ENCODE measurements at regions not wholly inside any gene's neighbourhood (a gene's known extent, or its start where the extent isn't known, plus 50 kb on each side); places are given as distances from the start of the nearest gene placed in this dataset.

GRCh38 chr15:70428211-70428822, 330.6 kb upstream of the TLE3 start:
- Histone ChIP-seq H3K4me1 (ENCODE audit: control insufficient read depth in 1 of 2, insufficient read depth in 2 of 2, low read length in 2 of 2) (peaks cover 10 to 18% of the 10 kb centered on the region in 2 experiments; a peak in 3 of 4 replicates), H3K9me3 (ENCODE audit: control insufficient read depth in 1 of 2, insufficient read depth in 1 of 2, low read depth in 1 of 2, low read length in 2 of 2) (no peaks in the 10 kb centered on the region; a peak in 1 of 4 replicates), H3K9ac (ENCODE audit: low read length) (no peak overlapping the region), H4K20me1 (ENCODE audit: insufficient read depth) (no peaks in the 10 kb centered on the region), H3K27ac (ENCODE audit: low read depth, low read length) (no peak overlapping the region), H3K27me3 (ENCODE audit: insufficient read depth, low read length) (peaks cover 5% of the 10 kb centered on the region; the same call in 1 of the 2 replicates), H3K4me2 (ENCODE audit: low read length) (no peak overlapping the region), H3K36me3 (ENCODE audit: control insufficient read depth in 1 of 2, insufficient read depth in 2 of 2, low read length in 2 of 2) (no peaks in the 10 kb centered on the region), H2AFZ (ENCODE audit: low read depth, low read length, poor library complexity, severe bottlenecking) (no peak overlapping the region), H3K79me2 (ENCODE audit: insufficient read depth, low read length) (no peaks in the 10 kb centered on the region), H3K4me3 (replicated peaks in 1 of 2; ENCODE audit: low read depth in 1 of 2, low read length in 2 of 2) (no peak overlapping the region), H3K9me2 (ENCODE audit: insufficient read depth) (no peaks in the 10 kb centered on the region)
- RAD21 ChIA-PET (ENCODE audit: low non-redundant PET in 1 of 2, low total read pairs in 2 of 2, uncharacterized antibody in 2 of 2, unreplicated experiment in 2 of 2): no interaction called here
- CTCF ChIA-PET: no interaction called here
- BruUV-seq (replicated peaks): no TSS peak
- ATAC-seq: no peak
- POLR2A ChIA-PET: no interaction called here
- no peak for DNase-seq (ENCODE audit: low read depth, low spot score)
- TF ChIP-seq EZH2phosphoT487 (IDR thresholded peaks at IDR 0.05; ENCODE audit: borderline replicate concordance) (no peak), RAD21 (IDR thresholded peaks at IDR 0.05; ENCODE audit: low read depth) (no peak), ZBTB33 (IDR thresholded peaks at IDR 0.05; ENCODE audit: extremely low read depth, insufficient replicate concordance, low read length) (no peak), TCF7L2 (IDR thresholded peaks at IDR 0.05; ENCODE audit: borderline replicate concordance, extremely low read depth, insufficient read depth, insufficient read length) (no peak), POLR2A (IDR thresholded peaks at IDR 0.05; ENCODE audit: borderline replicate concordance, extremely low read depth, insufficient read depth, insufficient read length) (no peak), MAX (IDR thresholded peaks at IDR 0.05) (no peak), POLR2AphosphoS5 (IDR thresholded peaks at IDR 0.05; ENCODE audit: low read depth, low read length) (no peak), CTCF (IDR thresholded peaks at IDR 0.05 in 2 of 3, conservative IDR thresholded peaks at IDR 0.05 in 1 of 3; ENCODE audit: borderline replicate concordance in 1 of 3, insufficient read depth in 1 of 3, low read depth in 2 of 3, low read length in 2 of 3) (no peak), CBX3 (IDR thresholded peaks at IDR 0.05; ENCODE audit: low read depth) (no peak), ZFX (IDR thresholded peaks at IDR 0.05) (no peak), REST (IDR thresholded peaks at IDR 0.05; ENCODE audit: low read depth) (no peak), SRF (IDR thresholded peaks at IDR 0.05; ENCODE audit: low read depth) (no peak), CEBPB (IDR thresholded peaks at IDR 0.05; ENCODE audit: low read depth) (no peak), ELF1 (IDR thresholded peaks at IDR 0.05; ENCODE audit: borderline replicate concordance, low read depth) (no peak)
- intact Hi-C loops (cut with micrococcal nuclease): no loop called here
